Osteoblast (primary cell): ENCODE measurements at regions not wholly inside any gene's neighbourhood (a gene's known extent, or its start where the extent isn't known, plus 50 kb on each side); places are given as distances from the start of the nearest gene placed in this dataset.

Experiments
- DNase-seq: peaks from one replicate; pipeline ENCODE4 v3.0.0; 2011; ENCODE audit warnings: low spot score, mixed read lengths; ENCODE audit not compliant: insufficient read length; ENCODE audit errors: missing footprints
- H2AFZ ChIP-seq: 2 replicates; pipeline ENCODE4 v1.6.0; 2011; ENCODE audit warnings: mild to moderate bottlenecking, low read length
- H3K27ac ChIP-seq: 2 replicates; pipeline ENCODE4 v1.5.1; 2011; ENCODE audit warnings: mild to moderate bottlenecking, low read depth, low read length, moderate library complexity
- H3K27me3 ChIP-seq: 2 replicates; pipeline ENCODE4 v1.6.0; 2012; ENCODE audit warnings: mild to moderate bottlenecking, control low read depth, inconsistent platforms, low read length, moderate library complexity; ENCODE audit not compliant: insufficient read depth
- H3K36me3 ChIP-seq: 2 replicates; pipeline ENCODE4 v1.5.1; 2011; ENCODE audit warnings: mild to moderate bottlenecking, low read length, control low read depth, moderate library complexity; ENCODE audit not compliant: insufficient read depth
- H3K4me1 ChIP-seq: 2 replicates; pipeline ENCODE4 v1.5.1; 2011; ENCODE audit warnings: mild to moderate bottlenecking, low read length, control low read depth, moderate library complexity; ENCODE audit not compliant: insufficient read depth
- H3K4me2 ChIP-seq: 2 replicates; pipeline ENCODE4 v1.6.0; 2011; ENCODE audit warnings: mild to moderate bottlenecking, low read length; ENCODE audit not compliant: insufficient read depth
- H3K4me3 ChIP-seq: fragments of 200-600 bp; sonication (generic); 3 replicates; pipeline ENCODE4 v1.5.1; 2012; ENCODE audit warnings: mild to moderate bottlenecking, low read length, inconsistent platforms; ENCODE audit not compliant: insufficient read depth
- H3K79me2 ChIP-seq: 2 replicates; pipeline ENCODE4 v1.6.0; 2012; ENCODE audit warnings: mild to moderate bottlenecking, low read length, control low read depth, inconsistent platforms; ENCODE audit not compliant: insufficient read depth
- H3K9me3 ChIP-seq: 2 replicates; pipeline ENCODE4 v1.5.1; 2011; ENCODE audit warnings: low read depth, low read length, control low read depth
- H4K20me1 ChIP-seq: 2 replicates; pipeline ENCODE4 v1.6.0; 2012; ENCODE audit warnings: mild to moderate bottlenecking, low read length, control low read depth; ENCODE audit not compliant: insufficient read depth
- CTCF ChIP-seq: IDR thresholded peaks from 2 replicates; pipeline ENCODE4 v1.5.1; 2011; ENCODE audit warnings: mild to moderate bottlenecking, low read depth, low read length, moderate library complexity; ENCODE audit errors: extremely low read depth

GRCh38 chr12:115364921-115365320 is 680.9 kb upstream of the TBX3 start:
- no peaks in the 10 kb centered on the region for H3K4me1 ChIP-seq
- H3K27me3 ChIP-seq, result no peaks in the 10 kb centered on the region
- no peaks in the 10 kb centered on the region for H3K9me3 ChIP-seq
- H4K20me1 ChIP-seq, result no peaks in the 10 kb centered on the region
- no peak overlapping the region for H2AFZ ChIP-seq
- no peak for DNase-seq
- no peak overlapping the region for H3K4me2 ChIP-seq
- TF ChIP-seq CTCF, result no peak
- H3K79me2 ChIP-seq, result no peaks in the 10 kb centered on the region
- H3K27ac ChIP-seq, result no peak overlapping the region
- no peaks in the 10 kb centered on the region for H3K36me3 ChIP-seq
- H3K4me3 ChIP-seq, result no peak overlapping the region

DNA sequence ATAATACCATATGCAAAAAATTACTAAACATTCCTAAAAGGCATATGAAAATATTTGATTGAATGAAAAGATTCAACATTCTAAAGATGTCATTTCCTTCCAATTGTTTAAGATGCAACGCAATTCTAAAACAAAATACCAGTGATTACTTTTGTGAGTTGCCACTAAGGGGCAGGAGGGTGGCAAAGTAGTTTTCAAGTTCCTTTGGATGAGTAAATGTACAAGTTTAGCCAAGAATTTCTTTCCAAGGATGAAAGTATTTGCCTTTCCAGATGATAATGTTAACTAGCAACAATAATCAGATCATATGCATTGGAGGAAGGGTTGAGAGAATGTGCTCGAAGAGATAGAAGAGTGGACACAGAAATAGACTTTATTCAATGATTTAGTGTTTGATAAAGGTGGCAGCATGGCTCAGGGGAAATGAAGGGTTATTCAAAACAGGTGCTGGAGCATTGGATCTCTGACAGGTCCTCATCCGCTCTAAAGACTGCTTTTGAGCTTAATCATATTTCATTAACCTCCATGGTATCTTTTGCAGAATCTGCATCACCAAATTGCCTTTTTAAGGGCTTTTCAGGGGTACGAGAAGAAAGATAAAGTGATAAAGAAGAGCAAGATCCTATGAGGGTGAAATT is 678.5 kb upstream of the TBX3 start:
- Histone ChIP-seq H3K79me2 (no peaks in the 10 kb centered on the region), H3K4me2 (no peak overlapping the region), H3K9me3 (no peaks in the 10 kb centered on the region), H3K4me3 (no peak overlapping the region), H3K36me3 (no peaks in the 10 kb centered on the region), H3K27ac (no peak overlapping the region), H3K27me3 (no peaks in the 10 kb centered on the region), H2AFZ (no peak overlapping the region), H4K20me1 (no peaks in the 10 kb centered on the region), H3K4me1 (no peaks in the 10 kb centered on the region)
- TF ChIP-seq CTCF, result peak; percentile 44
- DNase-seq, result no peak

DNA sequence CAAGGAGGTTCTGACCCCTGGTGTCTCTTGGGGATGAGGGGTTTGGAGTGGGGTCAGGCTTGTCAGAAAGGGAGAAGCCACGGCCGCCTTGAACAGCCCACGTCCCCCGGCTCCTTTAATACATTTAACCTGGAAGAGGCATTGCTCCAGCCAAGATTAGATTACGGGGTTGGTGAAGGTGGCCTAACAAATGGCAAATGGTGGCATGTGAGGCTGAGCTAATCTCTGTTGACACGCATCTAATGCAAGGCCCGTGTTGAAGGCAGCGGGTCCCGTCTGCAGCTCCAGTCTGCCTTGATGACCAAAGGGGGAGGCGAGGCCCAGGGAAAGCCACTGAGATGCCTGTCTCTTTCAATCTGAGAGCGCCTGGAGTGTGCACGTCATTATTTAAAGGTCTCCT is 673.7 kb upstream of the TBX3 start:
- no peak overlapping the region for H3K27ac ChIP-seq
- no peaks in the 10 kb centered on the region for H3K79me2 ChIP-seq
- H3K36me3 ChIP-seq, result no peaks in the 10 kb centered on the region
- peaks cover 19% of the 10 kb centered on the region for H3K4me1 ChIP-seq
- no peak overlapping the region for H3K4me2 ChIP-seq
- H4K20me1 ChIP-seq, result no peaks in the 10 kb centered on the region
- H3K27me3 ChIP-seq, result no peaks in the 10 kb centered on the region
- H3K9me3 ChIP-seq, result no peaks in the 10 kb centered on the region
- TF ChIP-seq CTCF, result no peak
- no peak for DNase-seq
- no peak overlapping the region for H2AFZ ChIP-seq
- no peak overlapping the region for H3K4me3 ChIP-seq

DNA sequence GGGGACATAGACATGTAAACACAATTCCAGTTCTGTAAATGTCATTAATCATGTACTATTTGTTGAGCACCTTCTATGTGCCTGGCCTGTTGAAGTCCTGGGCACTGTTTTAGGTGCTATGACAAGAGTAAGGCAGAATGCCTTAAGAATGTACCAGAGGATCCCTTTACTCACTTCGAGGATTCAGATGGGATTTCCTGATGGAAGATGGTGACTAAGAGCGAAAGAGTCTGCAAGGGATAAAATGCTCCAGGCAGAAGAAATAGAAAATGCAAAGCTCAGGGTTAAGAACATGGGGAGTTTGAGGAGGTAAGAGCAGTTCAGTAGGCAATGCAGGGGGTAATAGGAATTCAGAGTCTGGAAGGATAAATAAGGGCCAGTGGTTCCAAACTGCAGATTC is 671.3 kb upstream of the TBX3 start:
- no peak for DNase-seq
- Histone ChIP-seq H3K79me2 (no peaks in the 10 kb centered on the region), H3K27ac (no peak overlapping the region), H3K4me3 (no peak overlapping the region), H3K4me1 (peaks cover 28% of the 10 kb centered on the region), H4K20me1 (no peaks in the 10 kb centered on the region), H3K9me3 (no peaks in the 10 kb centered on the region), H3K4me2 (no peak overlapping the region), H2AFZ (no peak overlapping the region), H3K36me3 (no peaks in the 10 kb centered on the region), H3K27me3 (no peaks in the 10 kb centered on the region)
- no peak for TF ChIP-seq CTCF
